MG63 (cell line): ENCODE measurements at regions not wholly inside any gene's neighbourhood (a gene's known extent, or its start where the extent isn't known, plus 50 kb on each side); places are given as distances from the start of the nearest gene placed in this dataset.
A peak's percentile ranks its signal among the peaks of the same experiment; 100 is the strongest.
"Not testable (repeated sequence)": the region's sequence is repeated elsewhere in the genome, so short reads cannot be mapped to it uniquely, and the experiment has no call there.

ENCODE experiments used
- DNase-seq: peaks from one replicate; pipeline ENCODE4 v3.0.0-alpha.2; 2020
- H3K27me3 ChIP-seq: fragments of 250-450 bp; sonication (Bioruptor Pico); 2 replicates; pipeline ENCODE4 v1.5.1; 2020; ENCODE audit warnings: mild to moderate bottlenecking, moderate library complexity
- H3K36me3 ChIP-seq: fragments of 250-450 bp; sonication (Bioruptor Pico); 2 replicates; pipeline ENCODE4 v1.5.1; 2020; ENCODE audit warnings: mild to moderate bottlenecking, moderate library complexity
- H3K4me3 ChIP-seq: fragments of 250-450 bp; sonication (Bioruptor Pico); 2 replicates; pipeline ENCODE4 v1.5.1; 2020; ENCODE audit warnings: mild to moderate bottlenecking, moderate library complexity
- H3K9me3 ChIP-seq: fragments of 250-450 bp; sonication (Bioruptor Pico); 2 replicates; pipeline ENCODE4 v1.5.1; 2020; ENCODE audit warnings: mild to moderate bottlenecking, moderate library complexity

DNA sequence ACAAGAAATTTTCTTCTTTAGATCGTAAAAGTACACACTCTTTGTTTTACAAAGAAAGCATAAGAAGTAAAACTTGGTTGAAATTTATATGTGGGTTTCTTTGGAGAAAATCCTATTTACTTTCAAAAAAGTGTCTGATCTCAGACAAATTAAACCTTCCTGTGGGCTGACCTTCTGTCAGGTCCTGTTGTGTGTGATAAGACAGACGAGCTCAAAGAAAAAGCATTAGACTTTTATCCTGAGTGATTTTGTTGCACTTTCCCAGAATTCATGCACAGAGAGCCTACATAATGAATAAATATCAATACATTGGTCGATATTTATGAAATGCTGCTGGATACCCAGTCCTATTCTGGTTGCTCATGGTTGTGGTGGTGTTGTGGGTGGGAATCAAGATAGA is 302.1 kb upstream of the SYNCRIP start:
- no peak for DNase-seq
- Histone ChIP-seq H3K36me3 (no peaks in the 10 kb centered on the region), H3K27me3 (no peaks in the 10 kb centered on the region), H3K9me3 (no peaks in the 10 kb centered on the region), H3K4me3 (no peak overlapping the region)

DNA sequence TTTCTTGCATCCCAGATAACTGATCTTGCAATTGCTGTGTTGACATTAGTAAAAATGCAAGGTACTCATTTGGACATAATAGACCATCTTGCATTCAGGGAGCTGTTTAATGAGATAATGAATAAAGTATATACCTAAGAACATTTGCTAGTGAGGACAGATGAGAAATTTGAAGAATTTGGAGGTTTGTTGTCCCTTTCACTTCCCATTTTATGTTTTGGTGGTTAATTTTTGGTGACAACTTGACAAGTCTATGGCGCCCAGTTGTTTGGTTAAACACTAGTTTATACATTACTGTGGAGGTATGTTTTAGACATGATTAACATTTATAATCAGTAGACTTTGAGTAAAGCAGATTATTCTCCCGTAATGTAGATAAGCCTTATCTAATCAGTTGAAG is 300.2 kb upstream of the SYNCRIP start:
- Histone ChIP-seq H3K4me3 (no peak overlapping the region), H3K27me3 (no peaks in the 10 kb centered on the region), H3K9me3 (no peaks in the 10 kb centered on the region), H3K36me3 (no peaks in the 10 kb centered on the region)
- no peak for DNase-seq

DNA sequence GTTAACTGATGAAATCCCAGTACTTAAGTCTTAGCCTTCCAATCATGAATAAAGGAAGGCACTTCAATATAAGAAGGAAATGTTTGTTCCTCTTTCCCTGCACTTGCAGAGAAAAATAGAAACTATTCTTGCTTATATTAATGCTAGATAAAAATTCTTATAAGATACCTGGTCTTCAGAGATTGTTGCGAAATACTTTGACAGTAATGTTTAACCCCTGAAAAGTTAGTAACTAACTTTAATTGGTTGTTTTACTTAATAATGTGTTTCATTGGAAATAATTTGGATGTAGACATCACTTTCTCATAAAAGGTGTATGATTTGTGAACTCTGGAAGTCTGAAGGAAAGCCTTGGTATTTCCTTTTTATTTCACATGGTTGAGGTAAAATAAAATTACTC is 294.2 kb upstream of the SYNCRIP start:
- H3K9me3 ChIP-seq: no peaks in the 10 kb centered on the region
- no peaks in the 10 kb centered on the region for H3K36me3 ChIP-seq
- no peak overlapping the region for H3K4me3 ChIP-seq
- no peaks in the 10 kb centered on the region for H3K27me3 ChIP-seq
- no peak for DNase-seq

DNA sequence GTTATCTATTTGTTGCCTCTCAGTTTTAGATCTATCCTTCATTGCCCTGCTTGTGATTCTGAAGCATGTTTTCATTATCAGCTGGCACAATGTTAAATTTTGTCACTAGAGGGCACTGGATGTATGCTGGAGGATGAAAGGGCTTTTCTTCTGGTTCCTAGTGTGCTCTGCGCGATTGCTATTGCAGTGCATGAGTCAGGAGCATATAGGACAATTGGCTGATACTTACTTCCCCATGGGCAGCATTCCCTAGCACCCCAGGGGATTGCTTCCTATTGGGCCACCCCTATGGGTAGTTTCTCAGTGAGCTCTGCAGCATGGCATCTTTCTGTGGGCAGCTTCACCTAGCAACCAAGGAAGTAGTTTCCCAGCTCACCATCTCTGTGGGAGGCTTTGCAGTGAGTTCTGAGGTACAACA is 280.3 kb upstream of the SYNCRIP start:
- Histone ChIP-seq H3K36me3 (no peaks in the 10 kb centered on the region), H3K9me3 (no peaks in the 10 kb centered on the region), H3K4me3 (no peak overlapping the region), H3K27me3 (no peaks in the 10 kb centered on the region)
- DNase-seq: peak; percentile 64

DNA sequence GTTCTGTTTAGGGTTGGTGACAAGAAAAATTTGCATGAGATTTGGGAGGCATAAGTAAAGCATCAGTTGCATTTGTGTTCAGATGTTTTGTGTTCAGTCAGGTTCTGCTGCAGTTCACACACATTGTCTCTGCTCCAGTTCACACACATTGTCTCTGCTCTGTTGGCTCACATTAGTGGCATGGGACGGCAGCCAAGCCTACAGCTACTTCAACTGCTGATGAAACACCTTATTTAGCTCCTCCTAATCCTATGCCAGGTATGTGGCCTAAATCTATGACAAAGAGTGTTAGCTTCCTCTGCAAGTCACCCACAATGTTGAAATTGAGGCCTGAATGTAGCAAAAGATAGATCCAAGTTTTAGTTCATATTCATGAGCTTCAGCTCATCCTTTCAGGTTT is 278.1 kb upstream of the SYNCRIP start:
- H3K27me3 ChIP-seq: no peaks in the 10 kb centered on the region
- no peaks in the 10 kb centered on the region for H3K36me3 ChIP-seq
- no peaks in the 10 kb centered on the region for H3K9me3 ChIP-seq
- no peak for DNase-seq
- H3K4me3 ChIP-seq: no peak overlapping the region

DNA sequence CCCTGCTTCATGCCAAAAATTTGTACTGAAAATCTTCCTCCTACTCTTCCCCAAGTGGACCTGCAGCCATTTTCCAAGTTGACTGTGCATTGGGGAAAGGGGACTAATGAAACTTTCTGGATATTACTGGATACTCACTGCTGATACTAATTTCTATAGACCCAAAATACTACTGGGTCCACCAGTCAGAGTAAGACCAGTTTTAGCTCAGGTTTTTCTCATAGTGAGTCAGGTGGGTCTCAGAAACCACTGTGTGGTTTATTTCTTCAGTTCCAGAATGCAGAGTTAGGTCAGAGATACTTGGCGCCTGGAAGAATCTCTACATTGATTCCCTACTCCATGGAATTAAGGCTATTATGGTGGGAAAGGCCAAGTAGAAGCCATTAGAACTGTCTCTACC is 274.8 kb upstream of the SYNCRIP start:
- DNase-seq: no peak
- no peaks in the 10 kb centered on the region for H3K9me3 ChIP-seq
- H3K4me3 ChIP-seq: no peak overlapping the region
- no peaks in the 10 kb centered on the region for H3K36me3 ChIP-seq
- H3K27me3 ChIP-seq: no peaks in the 10 kb centered on the region

DNA sequence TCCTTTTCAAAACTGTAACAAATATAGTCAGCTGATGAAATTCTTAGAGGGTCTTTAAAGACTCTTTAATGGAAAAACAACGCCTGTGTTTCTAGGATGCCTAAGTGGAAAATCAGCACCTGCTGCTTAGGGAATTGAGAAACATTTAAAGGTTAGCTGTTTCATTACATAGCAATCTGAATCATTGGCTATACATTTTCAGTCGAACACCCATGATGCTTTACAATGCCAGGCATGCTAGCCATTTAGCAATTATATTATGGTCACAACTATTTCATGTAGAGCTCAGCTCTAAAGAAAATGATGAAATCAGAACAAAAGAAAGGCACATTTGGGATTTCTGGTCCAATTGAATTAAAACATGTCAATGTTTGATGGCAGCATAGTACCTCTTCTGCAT is 270.3 kb upstream of the SYNCRIP start:
- H3K9me3 ChIP-seq: no peaks in the 10 kb centered on the region
- H3K4me3 ChIP-seq: no peak overlapping the region
- H3K36me3 ChIP-seq: no peaks in the 10 kb centered on the region
- no peaks in the 10 kb centered on the region for H3K27me3 ChIP-seq
- no peak for DNase-seq

DNA sequence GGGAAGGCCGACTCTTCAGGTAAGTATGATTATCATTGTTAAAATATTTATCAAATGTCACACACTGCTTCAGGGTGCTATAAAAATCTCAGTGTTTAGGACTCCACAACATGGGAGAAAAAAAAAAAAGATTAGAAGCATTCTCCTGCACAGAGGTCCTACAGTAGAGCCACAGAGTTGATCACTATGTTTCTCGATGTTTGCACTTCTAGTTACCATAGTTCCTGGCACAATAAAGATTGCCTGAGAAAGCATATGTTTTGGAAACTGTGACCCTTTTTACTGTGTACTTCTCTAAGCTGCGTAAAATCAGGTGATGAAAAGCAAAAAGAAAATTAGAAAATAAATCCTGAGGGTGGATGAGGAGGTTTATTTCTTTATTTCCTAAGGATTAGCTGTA is 269.9 kb upstream of the SYNCRIP start:
- DNase-seq: no peak
- no peak overlapping the region for H3K4me3 ChIP-seq
- no peaks in the 10 kb centered on the region for H3K9me3 ChIP-seq
- no peaks in the 10 kb centered on the region for H3K36me3 ChIP-seq
- H3K27me3 ChIP-seq: no peaks in the 10 kb centered on the region

DNA sequence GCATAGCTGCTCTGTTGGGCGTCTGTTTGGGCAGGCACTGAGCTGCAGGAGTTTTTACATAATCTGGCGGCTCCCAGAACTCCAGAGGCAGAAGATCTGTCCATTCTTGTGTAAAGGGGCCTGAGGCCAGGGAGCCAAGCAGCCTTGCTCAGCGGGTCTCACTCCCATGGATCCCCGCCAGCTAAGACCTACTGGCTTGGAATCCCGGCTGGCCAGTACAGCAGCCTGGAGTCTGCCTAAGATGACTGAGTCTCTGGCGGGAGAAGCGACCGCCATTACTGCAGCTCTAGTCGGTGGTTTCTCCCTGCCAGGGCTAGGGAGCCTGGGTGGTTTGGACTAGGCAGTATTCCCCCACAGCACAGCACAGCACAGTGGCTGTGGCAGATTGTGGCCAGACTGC is 268.4 kb upstream of the SYNCRIP start:
- Histone ChIP-seq H3K4me3 (no peak overlapping the region), H3K9me3 (no peaks in the 10 kb centered on the region), H3K36me3 (no peaks in the 10 kb centered on the region), H3K27me3 (no peaks in the 10 kb centered on the region)
- DNase-seq: no peak

DNA sequence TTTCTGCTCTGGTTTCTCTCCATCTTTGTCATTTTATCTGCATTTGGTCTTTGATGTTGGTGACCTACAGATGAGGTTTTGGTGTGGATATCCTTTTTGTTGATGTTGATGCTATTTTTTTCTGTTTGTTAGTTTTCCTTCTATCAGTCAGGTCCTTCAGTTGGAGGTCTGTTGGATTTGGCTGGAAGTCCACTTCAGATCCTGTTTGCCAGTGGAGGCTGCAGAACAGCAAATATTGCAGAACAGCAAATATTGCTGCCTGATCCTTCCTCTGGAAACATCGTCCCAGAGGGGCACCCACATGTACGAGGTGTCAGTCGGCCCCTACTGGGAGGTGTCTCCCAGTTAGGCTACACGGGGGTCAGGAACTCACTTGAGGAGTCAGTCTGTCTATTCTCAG is 265.4 kb upstream of the SYNCRIP start:
- not testable (repeated sequence) for H3K9me3 ChIP-seq, DNase-seq, H3K27me3 ChIP-seq, H3K4me3 ChIP-seq, H3K36me3 ChIP-seq

DNA sequence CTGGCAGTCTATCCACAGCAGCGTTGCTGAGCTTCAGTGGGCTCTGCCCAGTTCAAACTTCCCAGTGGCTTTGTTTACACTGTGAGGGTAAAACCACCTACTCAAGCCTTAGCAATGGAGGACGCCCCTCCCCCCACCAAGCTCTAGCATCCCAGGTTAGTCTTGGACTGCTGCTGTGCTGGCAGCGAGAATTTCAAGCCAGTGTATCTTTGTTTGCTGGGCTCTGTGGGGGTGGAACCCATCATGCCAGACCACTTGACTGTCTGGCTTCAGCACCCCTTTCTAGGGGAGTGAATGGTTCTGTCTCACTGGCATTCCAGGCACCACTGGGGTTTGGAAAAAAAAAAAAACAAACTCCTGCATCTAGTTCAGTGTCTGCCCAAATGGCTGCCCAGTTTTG is 249.7 kb upstream of the SYNCRIP start:
- DNase-seq: no peak
- H3K27me3 ChIP-seq: no peaks in the 10 kb centered on the region
- no peak overlapping the region for H3K4me3 ChIP-seq
- no peaks in the 10 kb centered on the region for H3K9me3 ChIP-seq
- H3K36me3 ChIP-seq: no peaks in the 10 kb centered on the region

DNA sequence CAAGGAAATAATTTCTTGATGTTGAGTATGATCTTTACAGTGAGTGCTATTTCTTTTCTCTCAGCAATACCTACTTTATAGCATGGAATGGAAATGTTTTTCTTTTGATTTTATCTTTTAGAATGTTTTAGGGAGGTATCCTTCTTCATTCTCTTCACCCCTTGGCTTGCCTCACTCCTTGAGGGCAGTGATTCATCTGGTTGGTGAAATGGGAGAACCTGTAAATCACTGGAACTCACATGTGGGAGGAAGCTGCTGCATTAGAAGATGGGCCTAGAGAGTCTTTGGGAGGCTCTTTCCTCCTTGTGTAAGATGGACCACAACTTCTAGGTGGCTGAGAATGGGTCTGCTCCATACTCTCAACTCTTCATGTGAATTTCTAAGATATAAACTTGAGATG is 244.8 kb upstream of the SYNCRIP start:
- no peak overlapping the region for H3K4me3 ChIP-seq
- peaks cover 2% of the 10 kb centered on the region for H3K27me3 ChIP-seq
- H3K36me3 ChIP-seq: no peaks in the 10 kb centered on the region
- H3K9me3 ChIP-seq: no peaks in the 10 kb centered on the region
- no peak for DNase-seq

DNA sequence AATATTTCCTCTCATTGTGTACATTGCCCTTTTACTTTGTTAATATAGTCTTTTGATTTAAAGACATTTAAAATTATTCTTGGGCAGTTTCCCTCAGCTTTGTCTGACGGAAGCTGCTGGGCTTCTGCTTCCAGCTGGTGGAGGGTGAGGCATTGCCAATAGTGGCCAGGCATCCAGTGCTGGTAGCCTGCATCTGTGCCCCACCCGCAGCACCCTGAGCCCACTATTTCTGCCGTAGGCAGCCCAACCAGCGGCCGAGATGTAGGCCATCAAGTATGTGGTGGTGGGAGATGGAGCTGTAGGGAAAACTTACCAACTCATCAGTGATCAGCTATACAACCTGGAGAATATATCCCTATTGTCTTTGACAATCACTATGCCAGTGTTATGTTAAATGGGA is 226.0 kb upstream of the SYNCRIP start:
- H3K4me3 ChIP-seq: no peak overlapping the region
- no peaks in the 10 kb centered on the region for H3K9me3 ChIP-seq
- H3K27me3 ChIP-seq: no peaks in the 10 kb centered on the region
- no peak for DNase-seq
- H3K36me3 ChIP-seq: no peaks in the 10 kb centered on the region

DNA sequence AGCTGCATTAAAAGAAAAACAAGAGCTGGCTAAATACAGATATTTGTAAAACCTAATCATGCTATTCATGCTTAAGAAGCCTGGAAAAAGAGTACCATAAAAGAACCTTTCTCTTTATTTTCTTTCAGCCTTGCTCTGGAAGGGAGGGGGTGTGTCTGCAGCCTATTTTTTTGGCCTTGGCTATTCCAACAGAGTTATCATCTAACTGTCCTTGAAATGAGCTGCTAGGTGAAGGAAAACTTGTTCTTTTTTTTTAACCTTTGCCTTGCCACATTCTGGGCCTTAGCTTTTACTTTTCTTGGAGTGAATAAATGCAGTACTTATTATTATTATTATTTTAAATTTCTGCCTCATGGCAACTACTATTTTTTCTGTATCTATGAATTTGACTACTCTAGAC is 224.9 kb upstream of the SYNCRIP start:
- Histone ChIP-seq H3K36me3 (no peaks in the 10 kb centered on the region), H3K4me3 (no peak overlapping the region), H3K9me3 (no peaks in the 10 kb centered on the region), H3K27me3 (no peaks in the 10 kb centered on the region)
- no peak for DNase-seq

DNA sequence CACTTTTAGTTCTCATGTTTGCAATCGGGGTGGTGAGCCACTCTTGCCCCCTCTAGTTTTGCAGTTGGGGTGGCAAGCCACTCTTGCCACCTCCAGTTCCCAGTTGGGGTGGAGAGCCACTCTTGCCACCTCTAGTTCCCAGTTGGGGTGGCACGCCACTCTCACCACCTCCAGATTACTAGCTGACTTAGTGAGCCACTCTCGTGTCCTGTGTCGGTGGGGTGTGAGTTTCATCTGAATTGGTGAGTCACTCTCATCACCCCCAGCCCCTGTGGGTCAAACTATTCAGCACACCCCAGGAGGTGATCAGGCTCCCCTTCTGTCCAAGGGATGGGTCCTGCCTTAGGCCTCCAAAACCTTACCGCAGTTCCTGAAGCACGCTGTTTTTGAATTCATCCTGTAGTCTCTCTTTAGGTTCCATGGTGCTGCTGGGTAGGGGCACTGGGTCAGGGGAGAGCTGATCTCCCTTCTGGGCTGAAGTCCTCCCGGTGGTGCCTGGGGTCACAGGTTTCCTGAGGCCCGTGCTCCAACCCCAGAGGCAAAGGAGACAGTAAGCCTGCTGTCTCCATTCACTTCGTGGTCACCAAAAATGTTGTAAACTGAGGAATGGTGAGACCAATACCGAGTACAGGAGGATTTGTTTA is 224.2 kb upstream of the SYNCRIP start:
- Histone ChIP-seq H3K4me3 (no peak overlapping the region), H3K27me3 (no peaks in the 10 kb centered on the region)
- no peak for DNase-seq

DNA sequence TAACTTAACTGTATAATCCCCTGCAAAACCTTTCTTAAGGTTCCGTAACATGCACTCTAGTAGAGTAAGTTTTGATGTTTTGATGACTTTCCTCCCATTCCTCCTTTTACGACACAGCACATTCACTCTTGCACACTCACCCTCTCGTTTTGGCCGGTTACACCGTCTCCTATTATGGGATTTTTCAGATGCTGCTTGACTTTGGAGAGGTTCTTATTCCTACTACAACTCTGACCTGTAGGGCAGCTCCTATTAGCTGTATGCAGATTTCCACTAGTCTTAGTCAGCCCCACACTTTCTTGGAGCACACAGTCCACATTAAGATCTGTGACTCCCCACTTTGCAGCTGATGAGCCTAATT is 223.7 kb upstream of the SYNCRIP start:
- H3K9me3 ChIP-seq: no peaks in the 10 kb centered on the region
- no peak for DNase-seq
- peak overlapping the region; percentile 44 for H3K4me3 ChIP-seq
- H3K27me3 ChIP-seq: no peaks in the 10 kb centered on the region
- no peaks in the 10 kb centered on the region for H3K36me3 ChIP-seq

More for the DNA sequence above, 224.2 kb upstream of the SYNCRIP start:
- no peaks in the 10 kb centered on the region for H3K9me3 ChIP-seq
- no peaks in the 10 kb centered on the region for H3K36me3 ChIP-seq

DNA sequence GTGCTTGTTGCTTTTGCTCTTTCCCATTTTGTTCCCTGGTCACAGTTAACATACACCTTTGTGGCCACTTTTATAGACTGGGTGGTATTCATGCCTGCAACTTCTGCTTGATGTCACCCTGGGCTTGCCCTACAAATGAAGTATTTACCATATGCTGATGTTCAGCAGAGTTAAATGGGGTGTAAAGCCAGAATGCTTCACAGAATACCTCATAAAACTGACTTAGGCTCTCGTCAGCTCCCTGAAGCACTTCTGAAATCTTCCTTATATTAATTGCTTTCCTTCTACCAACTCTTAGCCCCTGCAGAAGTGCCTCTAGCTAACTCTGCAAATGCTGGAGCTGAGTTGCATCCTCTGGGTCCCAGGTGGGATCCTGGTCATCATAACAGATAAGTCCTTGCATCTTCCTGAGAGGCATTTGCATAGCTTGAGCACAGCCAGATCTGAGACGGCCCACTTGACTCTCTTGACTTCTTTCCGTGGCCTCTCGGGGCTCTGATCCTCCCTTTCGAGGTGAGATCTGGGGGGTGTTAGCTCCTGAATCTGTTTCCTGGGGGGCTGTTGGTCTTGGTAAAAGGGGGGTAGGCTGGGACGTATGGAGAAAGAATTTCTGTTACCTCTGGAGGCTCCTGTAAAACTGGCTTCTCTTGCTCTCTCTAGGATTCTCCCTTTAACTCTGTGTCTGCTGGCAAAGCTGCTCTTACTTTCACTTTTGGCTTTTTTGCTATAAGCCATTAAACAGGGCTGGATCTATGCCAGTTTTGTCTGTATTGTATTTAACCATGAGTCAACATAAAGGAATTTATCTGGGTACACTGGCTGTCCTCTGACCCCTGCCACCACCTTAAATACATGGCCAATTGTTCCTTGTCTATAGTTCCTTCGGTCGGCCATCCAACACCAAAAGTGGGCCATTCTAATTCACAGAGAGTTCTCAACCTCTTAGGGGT is 223.0 kb upstream of the SYNCRIP start:
- no peaks in the 10 kb centered on the region for H3K9me3 ChIP-seq
- no peaks in the 10 kb centered on the region for H3K27me3 ChIP-seq
- H3K4me3 ChIP-seq: peak overlapping the region; percentile 44
- H3K36me3 ChIP-seq: no peaks in the 10 kb centered on the region
- no peak for DNase-seq
